ENCODE measurements at regions not wholly inside any gene's neighbourhood (a gene's known extent, or its start where the extent isn't known, plus 50 kb on each side); places are given as distances from the start of the nearest gene placed in this dataset.

- DNase-seq (ENCODE audit: low read depth in 3 of 3) = no peak
Measured at GRCh38 chr5:62017092-62017491, 288.9 kb upstream of the KIF2A start.

GRCh38 chr5:62029303-62029702, 276.7 kb upstream of the KIF2A start:
- no peak for DNase-seq (ENCODE audit: low read depth in 3 of 3)

GRCh38 chr5:62030326-62030725, 275.7 kb upstream of the KIF2A start:
- DNase-seq (ENCODE audit: low read depth in 3 of 3) = no peak

GRCh38 chr5:62038024-62038423, 268.0 kb upstream of the KIF2A start:
- DNase-seq (ENCODE audit: low read depth in 3 of 3) = no peak

GRCh38 chr5:62041156-62041756, 264.8 kb upstream of the KIF2A start:
- DNase-seq (ENCODE audit: low read depth in 3 of 3) = no peak

- DNase-seq (ENCODE audit: low read depth in 3 of 3) = no peak
Measured at GRCh38 chr5:62042007-62042406, 264.0 kb upstream of the KIF2A start.

- no peak for DNase-seq (ENCODE audit: low read depth in 3 of 3)
Measured at GRCh38 chr5:62043289-62044280, 262.4 kb upstream of the KIF2A start.

GRCh38 chr5:62044989-62045388, 261.0 kb upstream of the KIF2A start:
- no peak for DNase-seq (ENCODE audit: low read depth in 3 of 3)

GRCh38 chr5:62046191-62046590, 259.8 kb upstream of the KIF2A start:
- no peak for DNase-seq (ENCODE audit: low read depth in 3 of 3)

- no peak for DNase-seq (ENCODE audit: low read depth in 3 of 3)
Measured at GRCh38 chr5:62051747-62052146, 254.3 kb upstream of the KIF2A start.

- no peak for DNase-seq (ENCODE audit: low read depth in 3 of 3)
Measured at GRCh38 chr5:62059960-62060359, 246.0 kb upstream of the KIF2A start.

GRCh38 chr5:62065050-62065449, 241.0 kb upstream of the KIF2A start:
- no peak for DNase-seq (ENCODE audit: low read depth in 3 of 3)

- no peak for DNase-seq (ENCODE audit: low read depth in 3 of 3)
Measured at GRCh38 chr5:62066761-62067277, 239.2 kb upstream of the KIF2A start.

- DNase-seq (ENCODE audit: low read depth in 3 of 3) = no peak
Measured at GRCh38 chr5:62068554-62068953, 237.5 kb upstream of the KIF2A start.

- no peak for DNase-seq (ENCODE audit: low read depth in 3 of 3)
Measured at GRCh38 chr5:62077387-62077786, 228.6 kb upstream of the KIF2A start.

GRCh38 chr5:62077823-62078550, 228.0 kb upstream of the KIF2A start:
- no peak for DNase-seq (ENCODE audit: low read depth in 3 of 3)

- no peak for DNase-seq (ENCODE audit: low read depth in 3 of 3)
Measured at GRCh38 chr5:62082370-62082801, 223.6 kb upstream of the KIF2A start.

GRCh38 chr5:62083247-62083646, 222.8 kb upstream of the KIF2A start:
- no peak for DNase-seq (ENCODE audit: low read depth in 3 of 3)

GRCh38 chr5:62083661-62084060, 222.3 kb upstream of the KIF2A start:
- DNase-seq (ENCODE audit: low read depth in 3 of 3) = no peak

- DNase-seq (ENCODE audit: low read depth in 3 of 3) = no peak
Measured at GRCh38 chr5:62084391-62084790, 221.6 kb upstream of the KIF2A start.

GRCh38 chr5:62090953-62091352, 215.1 kb upstream of the KIF2A start:
- no peak for DNase-seq (ENCODE audit: low read depth in 3 of 3)

GRCh38 chr5:62093411-62093810, 212.6 kb upstream of the KIF2A start:
- no peak for DNase-seq (ENCODE audit: low read depth in 3 of 3)

Measured in stimulated activated CD4-positive, alpha-beta T cell treated with anti-CD3 and anti-CD28 coated beads, TNF-alpha, amount 100 ng/mL, for 48 hours (primary cell).